Activated B cell treated with CpG ODN at 0.5 μM for 24 hours (primary cell): ENCODE measurements at regions not wholly inside any gene's neighbourhood (a gene's known extent, or its start where the extent isn't known, plus 50 kb on each side); places are given as distances from the start of the nearest gene placed in this dataset.

Experiments used
- ATAC-seq: fragments of 200-7000 bp; cut with Tn5 transposase; one replicate; pipeline ENCODE4 v1.10.0; 2021; ENCODE audit warnings: low read depth, mild to moderate bottlenecking, moderate library complexity
- CTCF ChIA-PET: fragments of 350-600 bp; sonication (Branson Sonifier 250); formaldehyde crosslinking; loops from one replicate; lab custom pipeline; 2021; ENCODE audit warnings: antibody characterized with exemption; lab: Charles Lee
- POLR2A ChIA-PET: fragments of 350-600 bp; sonication (Branson Sonifier 250); formaldehyde crosslinking; loops from one replicate; lab custom pipeline; 2021; ENCODE audit warnings: antibody characterized with exemption; lab: Charles Lee
- DNase-seq: peaks from one replicate; pipeline ENCODE4 v3.0.0; 2022
- H3K27ac Mint-ChIP-seq: one replicate; pipeline ENCODE4 v1.8.0; 2020; ENCODE audit warnings: mixed read lengths
- H3K27me3 Mint-ChIP-seq: one replicate; pipeline ENCODE4 v1.8.0; 2021; ENCODE audit warnings: mixed read lengths
- H3K36me3 Mint-ChIP-seq: one replicate; pipeline ENCODE4 v1.8.0; 2021; ENCODE audit warnings: low read depth, mixed read lengths
- H3K4me1 Mint-ChIP-seq: one replicate; pipeline ENCODE4 v1.8.0; 2021; ENCODE audit warnings: mixed read lengths
- H3K4me3 Mint-ChIP-seq: one replicate; pipeline ENCODE4 v1.8.0; 2020; ENCODE audit warnings: mild to moderate bottlenecking, mixed read lengths
- H3K9me3 Mint-ChIP-seq: one replicate; pipeline ENCODE4 v1.8.0; 2020; ENCODE audit warnings: mixed read lengths
- intact Hi-C: fragments of 100-400 bp; cut with micrococcal nuclease; formaldehyde crosslinking; loops from one replicate; pipeline ENCODE4 v1.15.1; 2024
- TF ChIP-seq, protein P1 (sequence below): fragments of 200-600 bp; IDR thresholded peaks from one replicate; pipeline ENCODE4 v1.8.0; 2022; ENCODE audit warnings: antibody characterized with exemption, mild to moderate bottlenecking

DNA sequence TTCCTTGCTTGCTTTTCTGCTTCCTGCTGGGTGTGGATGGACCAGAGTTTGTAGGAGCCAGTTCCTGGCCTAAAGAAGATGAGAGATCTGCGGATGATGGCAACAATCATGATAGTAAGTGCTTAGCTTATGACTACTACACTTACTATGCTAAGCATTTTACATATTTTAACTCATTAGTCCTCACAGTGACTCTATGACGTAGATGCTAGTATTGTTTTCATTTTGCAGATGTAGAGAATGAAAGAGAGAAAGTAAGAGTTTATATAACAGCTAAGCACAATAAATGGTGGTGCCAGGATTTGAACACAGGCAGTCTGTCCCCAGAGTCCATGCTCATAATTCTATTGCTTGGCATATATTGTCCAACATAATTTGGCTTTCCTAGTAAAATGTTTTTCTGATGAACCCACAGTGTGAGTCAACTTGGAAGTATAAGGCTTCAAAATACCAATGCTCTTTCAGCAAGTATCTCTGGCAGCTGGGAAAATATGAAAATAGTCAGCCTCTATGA lies 363.2 kb upstream of the DDHD1 start:
- no peak for ATAC-seq

GRCh38 chr14:53515276-53515675 lies 362.2 kb upstream of the DDHD1 start:
- no peak overlapping the region for H3K27ac Mint-ChIP-seq
- no peaks in the 10 kb centered on the region for H3K9me3 Mint-ChIP-seq
- TF ChIP-seq, protein P1, sequence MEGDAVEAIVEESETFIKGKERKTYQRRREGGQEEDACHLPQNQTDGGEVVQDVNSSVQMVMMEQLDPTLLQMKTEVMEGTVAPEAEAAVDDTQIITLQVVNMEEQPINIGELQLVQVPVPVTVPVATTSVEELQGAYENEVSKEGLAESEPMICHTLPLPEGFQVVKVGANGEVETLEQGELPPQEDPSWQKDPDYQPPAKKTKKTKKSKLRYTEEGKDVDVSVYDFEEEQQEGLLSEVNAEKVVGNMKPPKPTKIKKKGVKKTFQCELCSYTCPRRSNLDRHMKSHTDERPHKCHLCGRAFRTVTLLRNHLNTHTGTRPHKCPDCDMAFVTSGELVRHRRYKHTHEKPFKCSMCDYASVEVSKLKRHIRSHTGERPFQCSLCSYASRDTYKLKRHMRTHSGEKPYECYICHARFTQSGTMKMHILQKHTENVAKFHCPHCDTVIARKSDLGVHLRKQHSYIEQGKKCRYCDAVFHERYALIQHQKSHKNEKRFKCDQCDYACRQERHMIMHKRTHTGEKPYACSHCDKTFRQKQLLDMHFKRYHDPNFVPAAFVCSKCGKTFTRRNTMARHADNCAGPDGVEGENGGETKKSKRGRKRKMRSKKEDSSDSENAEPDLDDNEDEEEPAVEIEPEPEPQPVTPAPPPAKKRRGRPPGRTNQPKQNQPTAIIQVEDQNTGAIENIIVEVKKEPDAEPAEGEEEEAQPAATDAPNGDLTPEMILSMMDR: no peak
- no peaks in the 10 kb centered on the region for H3K4me1 Mint-ChIP-seq
- ChIA-PET POLR2A (no interaction called here), CTCF (no interaction called here)
- DNase-seq: no peak
- intact Hi-C loops: no loop called here
- H3K4me3 Mint-ChIP-seq: no peak overlapping the region
- H3K27me3 Mint-ChIP-seq: no peaks in the 10 kb centered on the region
- ATAC-seq: no peak
- H3K36me3 Mint-ChIP-seq: no peaks in the 10 kb centered on the region

More for the DNA sequence above, 363.2 kb upstream of the DDHD1 start:
- no peak overlapping the region for H3K27ac Mint-ChIP-seq
- H3K9me3 Mint-ChIP-seq: no peaks in the 10 kb centered on the region
- TF ChIP-seq, protein P1: no peak
- ChIA-PET POLR2A (no interaction called here), CTCF (no interaction called here)
- H3K36me3 Mint-ChIP-seq: no peaks in the 10 kb centered on the region
- no peak for DNase-seq
- no peaks in the 10 kb centered on the region for H3K27me3 Mint-ChIP-seq
- no peak overlapping the region for H3K4me3 Mint-ChIP-seq
- H3K4me1 Mint-ChIP-seq: no peaks in the 10 kb centered on the region
- intact Hi-C loops: no loop called here

DNA sequence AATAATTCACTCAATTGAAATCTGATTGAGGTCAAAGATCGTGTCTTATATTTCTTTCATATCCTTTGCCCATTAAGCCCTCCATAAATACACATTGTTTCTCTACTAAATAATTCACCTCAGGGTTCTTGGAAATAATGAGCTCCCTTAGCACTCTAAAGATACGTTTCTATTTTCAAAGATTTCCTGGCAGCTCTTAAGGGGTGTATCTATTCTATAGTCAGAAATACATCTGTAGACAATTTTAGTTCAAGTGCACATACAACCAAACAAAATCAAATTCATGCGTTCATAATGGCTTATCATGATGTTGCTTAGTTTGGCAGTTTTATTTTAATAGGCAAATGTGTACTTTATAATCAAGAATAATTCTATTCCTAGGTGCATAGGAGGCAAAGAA lies 361.1 kb upstream of the DDHD1 start:
- TF ChIP-seq, protein P1: no peak
- no peak for ATAC-seq
- Mint-ChIP-seq H3K36me3 (no peaks in the 10 kb centered on the region), H3K27me3 (no peaks in the 10 kb centered on the region), H3K27ac (no peak overlapping the region), H3K4me1 (no peaks in the 10 kb centered on the region), H3K4me3 (no peak overlapping the region), H3K9me3 (no peaks in the 10 kb centered on the region)
- ChIA-PET POLR2A (no interaction called here), CTCF (no interaction called here)
- DNase-seq: no peak
- intact Hi-C loops: no loop called here

- intact Hi-C loops: no loop called here
- H3K27ac Mint-ChIP-seq: no peak overlapping the region
- TF ChIP-seq, protein P1: no peak
- no peak overlapping the region for H3K4me3 Mint-ChIP-seq
- CTCF ChIA-PET: no interaction called here
- DNase-seq (no peak), ATAC-seq (no peak)
- peaks cover 3% of the 10 kb centered on the region for H3K9me3 Mint-ChIP-seq
- POLR2A ChIA-PET: no interaction called here
- no peaks in the 10 kb centered on the region for H3K27me3 Mint-ChIP-seq
- H3K36me3 Mint-ChIP-seq: no peaks in the 10 kb centered on the region
- no peaks in the 10 kb centered on the region for H3K4me1 Mint-ChIP-seq
Measured at GRCh38 chr14:53510281-53510912, 357.3 kb upstream of the DDHD1 start.

- intact Hi-C loops: no loop called here
- ChIA-PET CTCF (no interaction called here), POLR2A (no interaction called here)
- no peak overlapping the region for H3K4me3 Mint-ChIP-seq
- no peaks in the 10 kb centered on the region for H3K36me3 Mint-ChIP-seq
- no peak for ATAC-seq
- no peaks in the 10 kb centered on the region for H3K4me1 Mint-ChIP-seq
- no peak for DNase-seq
- TF ChIP-seq, protein P1: no peak
- no peak overlapping the region for H3K27ac Mint-ChIP-seq
- H3K9me3 Mint-ChIP-seq: peaks cover 3% of the 10 kb centered on the region
- no peaks in the 10 kb centered on the region for H3K27me3 Mint-ChIP-seq
Measured at GRCh38 chr14:53509276-53510244, 356.4 kb upstream of the DDHD1 start.
